ENCODE measurements at regions not wholly inside any gene's neighbourhood (a gene's known extent, or its start where the extent isn't known, plus 50 kb on each side); places are given as distances from the start of the nearest gene placed in this dataset.

- no peak for DNase-seq (ENCODE audit: low read depth)
Observed at GRCh38 chr12:124413401-124413800, 118.5 kb downstream of the RFLNA start.

- DNase-seq (ENCODE audit: low read depth) = no peak
Observed at GRCh38 chr12:124412646-124413015, 117.7 kb downstream of the RFLNA start.

DNA sequence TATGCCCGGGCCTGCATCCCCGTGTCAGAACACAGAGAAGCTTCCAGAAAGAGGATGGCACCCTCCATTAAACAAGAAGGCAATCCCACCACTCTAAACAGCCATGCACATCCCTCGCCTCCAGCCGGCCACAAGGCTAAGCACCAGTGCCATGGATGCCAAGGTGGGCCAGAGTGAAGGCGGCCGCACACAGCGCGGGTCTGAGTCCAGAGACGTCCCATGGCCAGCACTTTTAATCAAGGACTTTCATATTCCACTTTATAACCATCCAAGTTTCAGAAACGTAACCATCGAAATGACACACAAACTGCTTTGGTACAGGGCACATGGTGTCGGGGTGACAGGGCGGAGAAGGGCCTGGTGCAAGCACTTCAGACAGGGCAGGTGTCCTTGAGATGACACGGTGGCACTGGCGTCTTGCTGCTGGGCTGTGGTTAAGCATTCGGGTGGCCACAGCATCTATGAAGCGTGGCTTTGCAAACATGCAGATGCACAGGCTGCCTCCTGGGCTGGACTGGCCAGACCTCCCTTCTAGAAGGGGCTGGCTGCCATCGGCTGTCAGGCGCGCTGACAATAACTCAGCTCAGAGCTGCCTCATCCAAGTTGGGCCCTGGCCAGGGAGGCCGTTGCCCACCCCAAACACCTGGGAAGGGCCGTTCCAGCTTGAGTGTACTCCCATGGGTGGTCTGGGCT is 117.2 kb downstream of the RFLNA start:
- DNase-seq (ENCODE audit: low read depth) = no peak

DNA sequence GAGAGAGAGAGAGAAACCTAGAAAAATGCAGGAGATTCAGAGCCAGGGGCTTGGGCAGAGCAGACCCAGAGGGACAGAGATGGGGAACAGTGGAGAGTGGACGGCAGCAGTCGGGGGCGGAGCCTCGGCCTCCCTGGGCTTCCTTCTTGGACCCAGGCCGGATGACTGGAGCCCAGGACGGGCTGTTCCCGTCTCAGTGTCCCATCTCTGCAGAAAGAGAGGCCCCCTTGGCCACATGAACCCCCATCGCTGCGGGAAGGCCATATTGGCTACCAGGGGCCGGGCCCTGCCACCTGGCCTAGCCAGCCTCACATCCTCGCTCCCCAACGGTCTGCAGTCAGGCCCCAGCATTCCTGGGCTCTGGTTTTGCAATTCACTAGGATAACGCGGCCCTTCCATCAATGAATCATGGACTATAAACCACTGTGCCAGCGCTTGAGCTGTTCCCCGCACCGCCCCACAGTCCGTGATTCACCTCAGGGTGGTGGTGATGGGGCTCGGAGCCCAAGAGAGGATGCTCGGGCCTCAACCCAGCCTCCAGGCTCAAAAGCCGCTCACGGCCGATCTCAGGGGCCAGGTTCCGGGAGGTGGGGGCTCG is 116.5 kb downstream of the RFLNA start:
- no peak for DNase-seq (ENCODE audit: low read depth)

- DNase-seq (ENCODE audit: low read depth) = no peak
Observed at GRCh38 chr12:124410354-124411175, 115.7 kb downstream of the RFLNA start.

- DNase-seq (ENCODE audit: low read depth) = no peak
Observed at GRCh38 chr12:124408822-124409517, 114.1 kb downstream of the RFLNA start.

DNA sequence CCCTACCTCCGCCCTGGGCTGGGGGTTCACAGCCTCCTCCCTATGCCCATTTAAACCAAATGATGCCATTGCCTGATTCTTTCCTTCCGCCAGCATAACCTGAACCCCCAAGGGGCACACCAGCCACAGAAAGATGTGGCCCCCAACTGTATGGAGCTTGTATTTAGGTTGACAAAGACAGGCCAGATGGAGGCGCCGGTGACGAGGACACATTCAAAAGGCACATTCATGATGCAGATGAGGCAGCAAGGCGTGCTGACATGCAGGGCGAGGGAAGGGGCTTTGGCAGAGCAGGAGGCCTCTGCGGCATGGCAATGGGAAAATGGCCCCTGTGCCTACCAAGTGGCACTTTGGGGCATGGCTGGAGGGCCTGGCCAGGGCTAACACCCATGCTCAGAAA is 112.2 kb downstream of the RFLNA start:
- DNase-seq (ENCODE audit: low read depth) = no peak

DNA sequence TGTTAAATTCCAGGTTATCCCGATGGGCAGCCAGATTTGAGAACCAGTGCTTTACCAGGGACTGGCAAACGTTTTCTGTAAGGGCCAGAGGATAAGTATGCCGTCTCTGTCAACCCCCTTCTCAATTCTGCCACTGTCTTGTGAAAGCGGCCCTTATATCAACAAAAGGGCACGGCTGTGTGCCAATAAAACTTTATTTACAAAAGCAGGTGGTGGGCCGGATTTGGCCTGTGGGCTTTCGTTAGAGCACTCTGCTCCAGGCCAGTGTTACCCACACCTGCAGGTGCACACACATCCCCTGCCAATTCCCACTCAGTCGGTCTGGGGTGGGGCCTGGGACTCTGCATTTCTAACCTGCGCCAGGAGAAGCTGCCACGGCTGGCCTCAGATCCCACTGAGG is 111.2 kb downstream of the RFLNA start:
- no peak for DNase-seq (ENCODE audit: low read depth)

- DNase-seq (ENCODE audit: low read depth) = no peak
Observed at GRCh38 chr12:124405592-124405991, 110.7 kb downstream of the RFLNA start.

DNA sequence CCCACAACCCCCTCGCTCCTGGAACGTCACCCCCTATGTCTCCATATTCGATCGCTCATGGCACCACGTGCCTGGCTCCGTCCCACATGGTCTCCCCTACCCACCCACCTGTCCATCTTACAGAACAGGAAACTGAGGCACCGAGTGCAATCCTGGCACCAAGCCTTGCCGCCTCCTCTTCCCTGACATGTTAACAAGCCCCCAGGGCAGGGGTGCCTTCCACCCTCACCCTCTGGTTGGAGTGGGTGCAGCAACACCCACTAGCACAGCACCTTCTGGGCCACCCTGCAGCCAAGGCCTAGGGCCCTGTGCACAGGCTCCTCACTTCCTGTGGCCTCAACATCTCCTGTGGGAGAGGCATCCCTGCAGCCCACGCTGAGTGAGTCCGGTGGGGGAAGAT is 110.3 kb downstream of the RFLNA start:
- no peak for DNase-seq (ENCODE audit: low read depth)

GRCh38 chr12:124404162-124404784 is 109.4 kb downstream of the RFLNA start:
- no peak for DNase-seq (ENCODE audit: low read depth)

- DNase-seq (ENCODE audit: low read depth) = no peak
Observed at GRCh38 chr12:124403273-124403672, 108.4 kb downstream of the RFLNA start.

- no peak for DNase-seq (ENCODE audit: low read depth)
Observed at GRCh38 chr12:124402248-124403066, 107.6 kb downstream of the RFLNA start.

GRCh38 chr12:124401704-124402221 is 106.9 kb downstream of the RFLNA start:
- DNase-seq (ENCODE audit: low read depth) = no peak

GRCh38 chr12:124400124-124400523 is 105.2 kb downstream of the RFLNA start:
- no peak for DNase-seq (ENCODE audit: low read depth)

DNA sequence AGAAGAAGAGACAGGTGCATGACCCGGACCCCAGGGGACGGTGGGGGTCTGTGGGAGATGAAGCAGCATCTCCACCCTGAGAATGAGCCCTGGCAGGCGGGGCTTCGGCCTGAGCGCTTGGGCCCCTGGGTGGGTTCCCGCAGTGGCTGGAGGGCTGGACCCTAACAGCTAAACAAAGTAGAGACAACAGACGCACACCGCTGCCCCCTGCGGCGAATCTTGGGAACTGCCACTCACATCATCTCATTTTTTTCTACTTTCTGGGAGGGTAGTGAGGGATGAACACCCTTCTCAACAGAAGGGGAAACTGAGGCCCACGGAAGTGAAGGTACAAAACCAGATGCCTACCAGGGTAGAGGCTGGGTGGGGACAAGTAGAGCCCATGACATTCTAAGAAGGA is 104.7 kb downstream of the RFLNA start:
- no peak for DNase-seq (ENCODE audit: low read depth)

DNA sequence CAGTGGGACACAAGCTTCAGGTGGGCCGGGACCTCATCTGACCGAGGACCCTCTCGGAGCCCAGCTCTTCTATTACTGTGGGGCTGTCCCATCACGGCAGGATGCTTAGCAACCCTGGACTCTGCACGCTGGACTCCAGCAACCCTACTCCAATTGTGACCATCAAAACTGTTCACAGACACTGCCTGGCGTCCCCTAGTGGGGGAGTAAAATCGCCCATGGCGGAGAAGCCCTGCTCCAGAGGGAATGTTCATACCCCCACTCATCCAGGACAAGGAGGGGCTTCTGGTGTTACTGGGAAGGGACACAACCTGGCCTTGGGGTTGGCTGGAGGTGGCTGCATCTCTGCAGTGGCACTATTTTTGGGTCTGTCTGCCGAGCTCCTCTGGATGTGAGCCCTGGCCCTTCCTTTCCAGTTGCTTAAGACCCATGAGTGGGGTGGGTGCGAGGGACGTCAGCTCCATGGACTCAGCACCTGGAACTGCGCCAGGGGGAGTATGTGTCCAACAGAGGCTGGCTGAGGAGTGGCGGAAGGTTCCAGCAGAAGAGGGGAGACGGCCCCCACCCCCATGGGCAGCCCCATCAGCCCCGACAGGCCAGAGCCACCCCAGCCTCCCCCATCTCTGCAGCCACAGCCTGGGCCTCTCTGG is 103.8 kb downstream of the RFLNA start:
- DNase-seq (ENCODE audit: low read depth) = no peak

DNA sequence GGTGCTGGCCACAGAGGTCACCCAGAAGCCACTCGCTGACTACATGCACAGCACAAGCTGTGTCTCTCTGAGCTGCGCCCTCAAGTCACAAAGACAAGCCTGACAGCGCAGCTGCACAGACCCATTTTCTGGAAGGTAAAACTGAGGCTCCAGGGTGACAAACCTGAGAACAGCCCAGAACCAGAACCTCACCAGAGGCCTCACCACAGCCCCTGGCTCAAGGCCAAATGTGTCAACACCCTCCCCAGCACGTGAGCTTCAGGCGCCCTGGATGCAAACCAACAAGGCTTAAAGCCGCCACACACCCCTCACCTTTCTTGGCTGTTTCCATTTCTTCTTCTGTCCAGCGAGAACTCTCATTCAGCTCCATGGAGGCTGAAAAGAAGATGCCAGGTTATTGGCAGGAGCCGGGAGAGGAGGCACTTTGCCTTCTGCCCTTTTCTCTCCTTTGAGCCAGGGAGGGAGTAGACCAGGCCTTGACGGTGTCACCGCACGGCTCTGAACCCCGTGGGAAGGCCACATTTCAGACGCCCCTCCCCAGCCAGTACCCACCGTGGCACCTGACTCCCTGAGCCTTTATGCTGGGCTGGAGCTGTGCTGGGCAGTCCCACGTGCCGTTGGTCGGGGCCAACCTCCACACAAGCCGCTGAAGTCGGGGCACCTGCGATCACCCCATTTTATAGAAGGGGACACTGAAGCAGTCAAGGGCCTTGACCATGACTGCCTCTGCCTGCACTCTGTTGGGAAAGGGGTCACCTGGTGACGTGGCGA is 103.1 kb downstream of the RFLNA start:
- no peak for DNase-seq (ENCODE audit: low read depth)

DNA sequence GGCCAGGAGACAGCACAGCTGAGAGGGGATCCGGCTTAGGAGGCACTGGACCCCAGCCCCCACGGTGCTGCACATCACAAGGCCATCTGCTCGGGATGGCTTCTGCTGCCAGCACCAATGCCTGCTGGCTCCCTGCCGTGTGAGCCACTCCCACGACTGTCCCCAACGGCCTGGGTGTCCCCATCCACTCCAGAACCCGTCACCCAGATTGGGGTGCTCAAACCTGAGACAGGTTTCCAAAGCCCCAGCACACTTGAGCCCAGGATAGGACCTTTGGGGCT is 102.4 kb downstream of the RFLNA start:
- no peak for DNase-seq (ENCODE audit: low read depth)

Data from stimulated activated CD8-positive, alpha-beta memory T cell treated with anti-CD3 and anti-CD28 coated beads, Interleukin-7, amount 100 ng/mL, for 24 hours (primary cell).